Fibroblast of skin of back (primary cell): ENCODE measurements at regions not wholly inside any gene's neighbourhood (a gene's known extent, or its start where the extent isn't known, plus 50 kb on each side); places are given as distances from the start of the nearest gene placed in this dataset.
A peak's percentile ranks its signal among the peaks of the same experiment; 100 is the strongest.
"Not testable (repeated sequence)": the region's sequence is repeated elsewhere in the genome, so short reads cannot be mapped to it uniquely, and the experiment has no call there.

Experiments
- DNase-seq: peaks from one replicate; pipeline ENCODE4 v3.0.0-alpha.2; 2013

DNA sequence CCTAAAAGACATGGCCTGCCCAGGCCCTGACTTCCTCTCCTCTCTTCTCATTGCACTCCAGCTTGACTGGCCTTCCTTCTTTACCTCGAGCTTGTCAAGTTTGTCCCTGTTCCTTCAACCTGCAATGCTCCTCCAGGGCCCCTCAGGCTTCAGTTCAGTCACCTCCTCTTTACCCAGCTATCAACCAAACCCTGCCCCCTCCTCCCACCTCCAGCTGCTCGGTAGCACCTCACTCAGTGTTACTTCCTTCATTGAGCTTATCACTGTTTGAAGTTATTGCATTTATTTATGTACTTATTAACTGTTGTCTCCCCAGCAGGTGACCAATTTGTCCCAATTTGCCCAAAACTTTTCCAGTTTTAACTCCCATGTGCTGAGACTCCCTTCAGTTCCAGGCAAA, 95.8 kb upstream of the UBE2E1 start:
- DNase-seq, result no peak

GRCh38 chr3:23710555-23710954, 95.2 kb upstream of the UBE2E1 start:
- DNase-seq, result peak; percentile 77

DNA sequence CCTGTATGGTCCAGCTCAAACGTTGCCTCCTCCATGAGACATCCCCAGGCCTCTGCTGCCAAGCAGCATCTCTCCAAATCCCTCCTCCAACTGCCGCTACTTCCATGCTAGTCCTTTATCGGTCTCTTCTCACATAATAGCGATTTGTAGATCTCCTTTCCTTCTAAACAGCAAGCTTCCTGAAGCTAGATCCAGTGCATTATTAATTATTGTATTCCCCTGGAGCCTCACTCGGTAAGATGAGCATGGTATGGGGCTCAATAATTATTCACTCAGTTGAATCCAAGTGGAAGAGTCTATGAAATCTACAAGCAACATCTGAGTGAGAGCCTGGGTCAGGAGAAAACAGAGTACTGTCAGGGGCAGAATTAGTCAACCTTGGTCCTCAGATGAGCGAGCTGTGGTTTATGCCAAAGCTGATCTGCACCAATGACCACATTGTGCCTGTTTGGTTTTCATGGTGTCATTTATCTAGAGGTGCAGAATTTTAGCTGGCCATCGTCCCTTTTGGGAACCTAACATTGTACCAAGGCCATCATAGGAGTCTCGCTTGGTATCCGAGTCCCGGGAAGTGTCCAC, 93.8 kb upstream of the UBE2E1 start:
- no peak for DNase-seq

GRCh38 chr3:23712656-23713559, 92.8 kb upstream of the UBE2E1 start:
- peak; percentile 78 for DNase-seq

GRCh38 chr3:23713641-23714040, 92.1 kb upstream of the UBE2E1 start:
- peak; percentile 76 for DNase-seq

DNA sequence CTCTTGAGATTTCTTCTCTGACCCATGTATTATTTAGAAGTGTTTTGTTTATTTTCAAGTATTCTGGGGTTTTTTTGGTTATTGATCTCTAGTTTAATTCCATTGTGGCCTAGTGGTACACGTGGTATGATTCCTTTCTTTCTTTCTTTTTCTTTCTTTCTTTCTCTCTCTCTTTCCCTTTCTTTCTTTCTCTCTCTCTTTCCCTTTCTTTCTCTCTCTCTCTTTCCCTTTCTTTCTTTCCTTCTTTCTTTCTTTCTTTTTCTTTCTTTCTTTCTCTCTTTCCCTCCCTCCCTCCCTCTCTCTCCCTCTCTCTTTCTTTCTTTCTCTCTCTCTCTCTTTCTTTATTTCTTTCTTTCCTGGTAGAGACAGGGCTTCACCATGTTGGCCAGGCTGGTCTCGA, 85.7 kb upstream of the UBE2E1 start:
- DNase-seq, result no peak

GRCh38 chr3:23720885-23721284, 84.9 kb upstream of the UBE2E1 start:
- no peak for DNase-seq

GRCh38 chr3:23723141-23723540, 82.6 kb upstream of the UBE2E1 start:
- DNase-seq, result no peak

DNA sequence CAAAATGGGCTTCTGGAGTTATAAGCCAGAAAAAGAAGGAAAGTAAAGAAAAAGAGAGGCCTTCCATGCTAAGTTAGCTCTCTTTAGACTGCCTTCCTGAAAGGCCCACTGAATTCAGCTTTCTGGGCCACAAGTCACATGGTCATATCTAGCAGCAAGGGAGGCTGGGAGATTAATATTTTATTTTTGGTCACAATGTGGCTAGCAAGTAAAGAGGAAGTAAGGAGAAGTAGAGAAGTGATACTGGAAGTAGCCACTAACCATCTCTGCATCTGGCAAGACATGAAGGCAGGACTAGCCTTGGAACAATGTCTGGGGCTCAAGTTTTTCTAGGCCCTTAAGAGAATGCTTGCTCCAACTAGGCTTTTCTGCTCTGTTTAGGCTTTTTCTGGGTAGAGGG, 81.8 kb upstream of the UBE2E1 start:
- no peak for DNase-seq

- no peak for DNase-seq
These were observed 78.8 kb upstream of the UBE2E1 start for GRCh38 chr3:23726811-23727548.

DNA sequence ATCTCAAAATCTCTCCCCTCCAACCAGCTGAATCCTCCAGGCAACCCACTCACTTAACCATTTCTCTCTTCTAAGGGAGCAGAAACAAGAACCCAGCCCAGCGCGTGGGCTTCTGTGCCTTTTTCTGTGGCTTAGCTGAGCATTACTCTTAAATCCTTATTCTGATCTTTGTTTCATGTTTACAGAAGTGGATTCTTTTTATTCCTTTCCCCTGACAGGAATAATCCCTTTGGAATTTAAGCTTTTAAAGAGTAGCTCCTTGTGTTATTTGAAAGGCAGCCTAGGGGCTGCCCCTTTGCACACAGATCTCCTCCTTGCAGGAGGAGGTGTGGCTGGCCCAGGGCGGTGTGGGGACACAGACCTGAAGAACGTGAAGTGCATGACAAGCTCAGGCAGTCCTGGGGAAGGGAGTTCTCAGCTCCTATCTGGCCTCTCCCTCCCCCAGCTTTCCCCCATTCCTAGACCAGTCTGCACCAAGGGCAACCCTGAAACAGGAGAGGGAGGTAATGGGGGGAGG, 77.1 kb upstream of the UBE2E1 start:
- peak; percentile 80 for DNase-seq

DNA sequence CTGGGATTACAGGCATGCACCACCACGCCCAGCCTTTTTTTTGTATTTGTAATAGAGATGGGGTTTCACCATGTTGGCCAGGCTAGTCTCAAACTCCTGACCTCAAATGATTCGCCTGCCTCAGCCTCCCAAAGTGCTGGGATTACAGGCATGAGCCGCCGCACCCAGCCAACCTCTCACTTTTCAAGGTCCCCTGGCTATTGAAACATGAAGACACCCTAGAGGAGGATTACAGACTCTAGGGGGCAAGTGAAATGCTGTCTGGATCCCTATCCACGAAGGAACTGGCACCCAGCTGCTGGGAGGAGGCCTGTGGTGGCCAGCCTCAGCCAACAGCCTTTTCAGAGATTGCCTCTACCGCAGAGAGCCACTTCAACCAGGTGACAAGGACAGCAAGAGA, 76.4 kb upstream of the UBE2E1 start:
- DNase-seq, result not testable (repeated sequence)

DNA sequence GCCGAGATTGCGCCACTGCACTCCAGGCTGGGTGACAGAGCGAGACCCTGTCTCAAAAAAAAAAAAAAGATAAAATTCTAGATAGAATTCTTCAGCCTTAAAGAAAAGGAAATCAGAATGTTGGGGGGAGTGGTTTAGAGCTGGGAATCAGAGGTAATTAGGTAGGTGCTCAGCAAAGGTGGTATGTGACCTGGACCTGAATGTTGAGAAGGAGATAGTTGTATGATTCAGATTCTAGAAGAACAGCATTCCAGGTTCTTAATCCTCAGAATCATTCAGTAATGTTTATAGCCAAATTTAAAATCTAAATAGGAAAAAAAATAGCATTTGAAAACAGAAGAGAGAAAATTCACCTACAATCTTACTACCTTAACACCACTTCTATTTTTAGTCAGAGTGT, 71.3 kb upstream of the UBE2E1 start:
- no peak for DNase-seq

DNA sequence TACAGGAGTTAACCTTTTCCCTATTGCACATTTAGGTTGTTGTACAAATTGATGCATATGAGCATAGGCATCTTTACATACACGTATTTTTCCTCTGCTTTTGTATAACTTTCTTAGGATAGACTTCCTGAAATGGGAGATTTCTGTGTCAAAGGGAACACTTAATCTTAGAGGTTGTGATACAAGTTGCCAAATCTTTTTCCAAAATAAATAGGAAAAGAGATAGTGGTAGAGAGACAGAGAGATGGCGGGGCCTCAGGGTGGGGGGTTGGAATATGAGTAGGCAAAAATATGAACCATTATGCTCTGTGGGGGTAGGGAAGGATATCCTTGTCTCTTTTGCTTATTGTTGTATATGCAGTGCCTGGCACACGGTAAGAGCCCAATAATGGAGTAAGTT, 70.7 kb upstream of the UBE2E1 start:
- no peak for DNase-seq

- peak; percentile 43 for DNase-seq
These were observed 70.0 kb upstream of the UBE2E1 start for GRCh38 chr3:23735535-23736326.

DNA sequence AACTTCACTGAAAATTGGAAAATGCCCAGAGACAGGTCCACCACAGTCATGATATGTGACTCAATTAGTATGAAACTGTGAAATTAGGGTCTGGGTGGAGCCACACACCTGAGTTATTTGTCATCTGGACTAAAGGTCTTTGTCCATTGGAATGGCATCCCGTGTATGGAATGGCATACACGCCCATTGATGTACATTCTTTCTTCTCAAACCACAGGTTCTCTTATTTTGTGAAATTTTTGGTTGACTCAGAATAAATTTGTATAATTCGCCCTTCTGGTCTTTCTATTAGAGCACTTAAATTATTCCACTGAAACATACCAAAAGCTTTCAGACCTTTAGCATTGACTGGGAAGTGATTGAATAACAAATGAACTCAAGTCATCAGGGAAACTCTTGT, 66.8 kb upstream of the UBE2E1 start:
- peak; percentile 30 for DNase-seq

GRCh38 chr3:23739536-23739935, 66.2 kb upstream of the UBE2E1 start:
- DNase-seq, result peak; percentile 80

DNA sequence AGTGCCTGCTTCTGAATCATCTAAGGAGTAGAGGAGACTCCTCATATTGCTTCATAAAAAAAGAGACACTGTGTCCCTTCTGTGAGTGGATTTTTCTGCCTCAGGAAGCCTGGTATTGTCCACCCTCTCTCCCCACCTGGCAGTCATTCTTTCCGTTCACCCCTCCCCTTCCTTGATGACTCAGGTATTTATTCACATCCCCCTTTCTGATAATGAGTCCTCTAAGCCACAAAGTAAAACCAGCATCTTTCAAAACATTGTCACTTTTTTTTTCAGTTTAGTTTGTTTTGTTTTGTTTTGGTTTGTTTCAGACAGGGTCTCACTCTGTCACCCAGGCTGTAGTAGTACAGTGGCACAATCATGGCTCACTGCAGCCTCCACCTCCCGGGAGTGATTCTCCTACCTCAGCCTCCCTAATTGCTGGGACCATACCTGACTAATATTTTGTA, 65.2 kb upstream of the UBE2E1 start:
- peak; percentile 24 for DNase-seq

GRCh38 chr3:23741036-23741706, 64.6 kb upstream of the UBE2E1 start:
- peak; percentile 14 for DNase-seq

- peak; percentile 17 for DNase-seq
These were observed 62.5 kb upstream of the UBE2E1 start for GRCh38 chr3:23743141-23743784.

DNA sequence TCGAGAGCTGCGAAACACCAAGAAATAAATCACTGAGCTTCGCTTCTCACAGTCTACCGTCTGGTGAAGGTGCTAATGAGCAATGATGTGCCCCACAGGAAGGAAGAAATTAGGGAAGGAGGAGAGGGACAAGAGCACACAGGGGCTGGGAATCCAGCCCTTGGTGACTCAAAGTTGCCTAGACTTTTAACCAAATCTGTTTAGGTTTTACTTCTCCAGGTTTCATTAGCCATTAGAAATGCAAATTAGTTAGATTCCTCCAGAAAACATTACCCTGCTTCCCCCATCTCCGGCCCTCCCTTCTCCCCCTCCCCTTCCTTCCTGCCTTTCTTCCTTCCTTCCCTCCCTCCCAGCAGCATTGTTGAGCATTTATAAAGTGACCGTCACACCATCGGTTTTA, 59.3 kb upstream of the UBE2E1 start:
- DNase-seq, result no peak
